HG02759 (cell line): ENCODE measurements at regions not wholly inside any gene's neighbourhood (a gene's known extent, or its start where the extent isn't known, plus 50 kb on each side); places are given as distances from the start of the nearest gene placed in this dataset.

ENCODE experiments used
- ATAC-seq: cut with Tn5 transposase; IDR thresholded peaks from one replicate; pipeline ENCODE4 v1.9.1; 2021; ENCODE audit warnings: mild to moderate bottlenecking, moderate library complexity; ENCODE audit not compliant: unreplicated experiment

- ATAC-seq: no peak
Observed at GRCh38 chr16:18059577-18059976, 277.0 kb downstream of the NPIPA8 start.

GRCh38 chr16:18059089-18059488 is 277.4 kb downstream of the NPIPA8 start:
- ATAC-seq: no peak

GRCh38 chr16:18055411-18055916 is 281.1 kb downstream of the NPIPA8 start:
- ATAC-seq: no peak

GRCh38 chr16:18050777-18051176 is 285.8 kb downstream of the NPIPA8 start:
- ATAC-seq: no peak

- ATAC-seq: no peak
Observed at GRCh38 chr16:18050234-18050633, 286.3 kb downstream of the NPIPA8 start.

- no peak for ATAC-seq
Observed at GRCh38 chr16:18049547-18050133, 286.9 kb downstream of the NPIPA8 start.

- ATAC-seq: no peak
Observed at GRCh38 chr16:18048853-18049546, 287.5 kb downstream of the NPIPA8 start.

GRCh38 chr16:18047761-18048160 is 288.8 kb downstream of the NPIPA8 start:
- ATAC-seq: no peak

- ATAC-seq: no peak
Observed at GRCh38 chr16:18045356-18045755, 291.2 kb downstream of the NPIPA8 start.

GRCh38 chr16:18041864-18042834 is 294.4 kb downstream of the NPIPA8 start:
- ATAC-seq: no peak

- no peak for ATAC-seq
Observed at GRCh38 chr16:18039931-18040330, 296.6 kb downstream of the NPIPA8 start.

- no peak for ATAC-seq
Observed at GRCh38 chr16:18037051-18037450, 299.5 kb downstream of the NPIPA8 start.

- no peak for ATAC-seq
Observed at GRCh38 chr16:18024611-18025010, 311.9 kb downstream of the NPIPA8 start.

GRCh38 chr16:18018376-18018775 is 318.2 kb downstream of the NPIPA8 start:
- ATAC-seq: no peak

GRCh38 chr16:18013863-18014262 is 322.7 kb downstream of the NPIPA8 start:
- no peak for ATAC-seq

- no peak for ATAC-seq
Observed at GRCh38 chr16:18008356-18008755, 328.2 kb downstream of the NPIPA8 start.

- no peak for ATAC-seq
Observed at GRCh38 chr16:18003033-18003432, 333.5 kb downstream of the NPIPA8 start.

- no peak for ATAC-seq
Observed at GRCh38 chr16:17998996-17999395, 337.5 kb downstream of the NPIPA8 start.

- ATAC-seq: no peak
Observed at GRCh38 chr16:17998550-17998949, 338.0 kb downstream of the NPIPA8 start.

GRCh38 chr16:17994027-17994426 is 342.5 kb downstream of the NPIPA8 start:
- ATAC-seq: no peak

GRCh38 chr16:17992416-17992815 is 344.1 kb downstream of the NPIPA8 start:
- no peak for ATAC-seq
